Mucosa of descending colon (tissue), 3 donors: ENCODE measurements at regions not wholly inside any gene's neighbourhood (a gene's known extent, or its start where the extent isn't known, plus 50 kb on each side); places are given as distances from the start of the nearest gene placed in this dataset.

Experiments
- ATAC-seq: fragments of 200-7000 bp; cut with Tn5 transposase; one replicate; pipeline ENCODE4 v1.9.1; 2020; ENCODE audit warnings: mild to moderate bottlenecking, moderate library complexity
- DNase-seq, 3 donors: peaks; one replicate each; pipeline ENCODE4 v3.0.0-alpha.2; 2020
- H3K36me3 ChIP-seq: fragments of 200-600 bp; one replicate; pipeline ENCODE4 v1.8.0; 2021; ENCODE audit warnings: low read depth, mild to moderate bottlenecking
- H3K4me1 ChIP-seq: fragments of 200-600 bp; one replicate; pipeline ENCODE4 v1.8.0; 2021; ENCODE audit warnings: low read depth, mild to moderate bottlenecking
- H3K4me3 ChIP-seq: fragments of 200-600 bp; one replicate; pipeline ENCODE4 v1.8.0; 2021; ENCODE audit warnings: mild to moderate bottlenecking
- H3K9me3 ChIP-seq: fragments of 200-600 bp; one replicate; pipeline ENCODE4 v1.8.0; 2021; ENCODE audit warnings: mild to moderate bottlenecking
- CTCF ChIP-seq: fragments of 200-600 bp; IDR thresholded peaks from one replicate; pipeline ENCODE4 v1.8.0; 2022; ENCODE audit warnings: antibody characterized with exemption, mild to moderate bottlenecking
- intact Hi-C, 2 donors: fragments of 100-400 bp; cut with DNase I in 1 of 2; cut with micrococcal nuclease in 1 of 2; formaldehyde crosslinking; loops; one replicate each; pipeline versions ENCODE4 v1.11.0 to v1.11.1; 2022; cut with DNase I, micrococcal nuclease
- donor health status: DM: no; HTN: no; CAD: no; lungs with moderate emphysema.
- donor health status: DM: no; HTN: no; CAD: no.
- donor health status: DM: no; HTN: yes; CAD: no.

- Histone ChIP-seq H3K9me3 (no peaks in the 10 kb centered on the region), H3K4me3 (no peak overlapping the region), H3K36me3 (no peaks in the 10 kb centered on the region), H3K4me1 (no peaks in the 10 kb centered on the region)
- DNase-seq (no peak), ATAC-seq (no peak)
- no peak for TF ChIP-seq CTCF
- intact Hi-C loops = no loop called here
Measured at GRCh38 chr13:67713571-67713970, 483.4 kb upstream of the PCDH9 start.

DNA sequence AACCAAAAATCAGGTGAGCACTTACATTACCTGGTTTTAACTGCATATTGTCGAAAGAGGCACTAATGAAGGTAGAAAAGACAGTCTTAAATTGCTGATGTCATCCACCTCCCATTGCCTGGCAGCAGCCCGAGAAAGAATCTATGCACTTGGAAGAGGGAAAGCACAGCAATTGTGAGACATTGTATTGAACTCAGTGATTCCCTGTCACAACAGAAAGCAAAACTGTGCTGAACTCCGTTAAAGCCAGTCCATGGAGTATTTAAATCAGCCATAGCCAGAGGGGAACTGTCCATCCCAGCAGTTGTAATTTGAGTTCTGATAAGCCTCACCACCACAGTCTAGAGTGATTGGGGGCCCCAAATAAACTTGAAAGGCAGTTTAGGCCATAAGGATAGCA, 466.6 kb upstream of the PCDH9 start:
- intact Hi-C loops = no loop called here
- no peaks in the 10 kb centered on the region for H3K36me3 ChIP-seq
- no peaks in the 10 kb centered on the region for H3K4me1 ChIP-seq
- no peak for TF ChIP-seq CTCF
- no peak overlapping the region for H3K4me3 ChIP-seq
- no peaks in the 10 kb centered on the region for H3K9me3 ChIP-seq
- ATAC-seq (no peak), DNase-seq (no peak)

- TF ChIP-seq CTCF = no peak
- ATAC-seq (no peak), DNase-seq (no peak)
- intact Hi-C loops = no loop called here
- H3K36me3 ChIP-seq = no peaks in the 10 kb centered on the region
- no peaks in the 10 kb centered on the region for H3K4me1 ChIP-seq
- H3K4me3 ChIP-seq = no peak overlapping the region
- H3K9me3 ChIP-seq = no peaks in the 10 kb centered on the region
Measured at GRCh38 chr13:67664502-67664901, 434.4 kb upstream of the PCDH9 start.

DNA sequence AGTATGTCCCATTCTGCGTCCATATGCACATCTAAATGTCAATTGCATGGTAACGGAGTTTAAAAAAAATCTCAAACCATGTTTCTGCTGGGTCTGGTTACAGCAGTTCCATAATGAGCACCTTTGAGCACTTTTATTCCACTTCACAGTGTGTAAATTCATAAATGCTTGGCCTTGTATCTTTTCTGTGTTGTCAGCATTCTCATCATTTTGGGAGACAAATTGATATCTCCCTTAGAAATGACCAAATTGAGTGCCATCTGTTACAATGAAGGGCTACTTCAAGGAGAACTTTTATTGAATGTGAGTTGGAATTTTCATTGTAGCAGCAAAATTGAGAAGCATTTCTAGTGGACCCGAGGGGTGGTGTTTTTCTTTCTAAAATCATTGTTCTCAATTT, 432.9 kb upstream of the PCDH9 start:
- no peak for TF ChIP-seq CTCF
- H3K4me3 ChIP-seq = no peak overlapping the region
- H3K4me1 ChIP-seq = no peaks in the 10 kb centered on the region
- H3K9me3 ChIP-seq = no peaks in the 10 kb centered on the region
- intact Hi-C loops = no loop called here
- ATAC-seq (no peak), DNase-seq (no peak)
- no peaks in the 10 kb centered on the region for H3K36me3 ChIP-seq

- Histone ChIP-seq H3K4me1 (no peaks in the 10 kb centered on the region), H3K9me3 (no peaks in the 10 kb centered on the region), H3K36me3 (no peaks in the 10 kb centered on the region), H3K4me3 (no peak overlapping the region)
- no peak for TF ChIP-seq CTCF
- no peak for ATAC-seq
- no peak for DNase-seq
- intact Hi-C loops = no loop called here
Measured at GRCh38 chr13:67652887-67653286, 422.8 kb upstream of the PCDH9 start.

DNA sequence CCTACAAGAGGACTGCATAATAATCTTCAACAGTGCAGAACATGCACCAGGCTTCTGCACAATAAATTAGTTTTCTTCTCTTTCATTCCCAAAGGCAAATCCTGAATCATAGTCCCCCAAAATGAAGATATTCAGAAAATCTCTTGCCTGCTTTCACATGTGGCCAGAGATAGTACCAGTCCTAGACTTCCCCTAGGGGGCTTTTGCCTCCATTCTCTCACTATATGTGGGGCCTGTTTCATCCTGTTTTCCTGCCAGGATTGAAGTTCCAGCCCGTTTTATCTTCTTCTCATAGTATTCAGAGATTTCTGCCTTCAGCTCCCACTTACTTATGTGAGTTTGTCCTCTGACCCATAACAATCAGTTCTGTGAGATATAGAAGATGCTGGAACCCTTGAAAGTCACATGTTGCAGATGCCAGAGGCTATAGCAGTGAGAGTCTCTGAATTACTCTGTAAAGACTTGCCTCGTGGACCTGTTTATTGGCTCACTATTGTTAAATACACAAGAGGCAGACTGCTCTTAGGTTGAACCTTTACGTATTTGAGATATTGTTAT, 421.9 kb upstream of the PCDH9 start:
- no peak for TF ChIP-seq CTCF
- ATAC-seq (no peak), DNase-seq (no peak)
- Histone ChIP-seq H3K36me3 (no peaks in the 10 kb centered on the region), H3K4me1 (no peaks in the 10 kb centered on the region), H3K4me3 (no peak overlapping the region), H3K9me3 (no peaks in the 10 kb centered on the region)
- intact Hi-C loops = no loop called here
